ENCODE measurements at regions not wholly inside any gene's neighbourhood (a gene's known extent, or its start where the extent isn't known, plus 50 kb on each side); places are given as distances from the start of the nearest gene placed in this dataset.

DNA sequence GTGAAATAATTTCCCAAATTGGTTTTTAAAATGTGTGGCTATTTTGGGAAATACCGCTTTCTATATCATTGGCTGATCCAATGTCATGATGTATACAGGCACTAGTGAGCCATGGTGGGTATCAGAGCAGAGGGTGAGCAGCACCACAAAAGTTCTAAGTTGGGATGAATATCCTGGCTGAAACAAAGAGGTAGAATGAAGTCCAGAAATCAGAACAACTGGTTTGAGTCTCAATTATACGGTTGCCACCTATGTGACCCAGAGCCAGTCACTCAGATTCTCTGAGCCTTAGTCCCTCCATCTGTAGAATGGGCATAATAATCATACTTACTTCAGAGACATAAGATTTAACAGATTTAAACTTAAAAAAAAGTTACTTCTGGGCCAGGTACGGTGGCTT lies 172.3 kb downstream of the ZFP64 start:
- ATAC-seq: no peak
- ChIA-PET CTCF (no interaction called here), POLR2A (no interaction called here)
- in situ Hi-C loops (cut with HindIII; ENCODE audit: low pct_unique_long_range_greater_than_20kb, low sequenced_read_pairs): no loop called here
- DNase-seq (ENCODE audit: low read depth, low spot score): no peak
- H3K27me3 ChIP-seq (ENCODE audit: control insufficient read depth, insufficient read depth, low read length): no peaks in the 10 kb centered on the region
- H3K9me3 ChIP-seq (ENCODE audit: control insufficient read depth, insufficient read depth, low read depth, low read length): no peaks in the 10 kb centered on the region
- intact Hi-C loops (cut with micrococcal nuclease; ENCODE audit: unreplicated experiment): no loop called here
- no TSS peak for BruUV-seq (replicated peaks)
- H3K4me3 ChIP-seq (ENCODE audit: low read depth in 2 of 2, low read length in 2 of 2): no peak overlapping the region
- TF ChIP-seq SIN3A (IDR thresholded peaks at IDR 0.05; ENCODE audit: borderline replicate concordance, insufficient read depth, low read depth, low read length) (no peak), POLR2AphosphoS5 (IDR thresholded peaks at IDR 0.05; ENCODE audit: low read depth, low read length) (no peak), TCF7L2 (IDR thresholded peaks at IDR 0.05; ENCODE audit: low read depth, low read length) (no peak)
- TF ChIP-seq, protein P1, sequence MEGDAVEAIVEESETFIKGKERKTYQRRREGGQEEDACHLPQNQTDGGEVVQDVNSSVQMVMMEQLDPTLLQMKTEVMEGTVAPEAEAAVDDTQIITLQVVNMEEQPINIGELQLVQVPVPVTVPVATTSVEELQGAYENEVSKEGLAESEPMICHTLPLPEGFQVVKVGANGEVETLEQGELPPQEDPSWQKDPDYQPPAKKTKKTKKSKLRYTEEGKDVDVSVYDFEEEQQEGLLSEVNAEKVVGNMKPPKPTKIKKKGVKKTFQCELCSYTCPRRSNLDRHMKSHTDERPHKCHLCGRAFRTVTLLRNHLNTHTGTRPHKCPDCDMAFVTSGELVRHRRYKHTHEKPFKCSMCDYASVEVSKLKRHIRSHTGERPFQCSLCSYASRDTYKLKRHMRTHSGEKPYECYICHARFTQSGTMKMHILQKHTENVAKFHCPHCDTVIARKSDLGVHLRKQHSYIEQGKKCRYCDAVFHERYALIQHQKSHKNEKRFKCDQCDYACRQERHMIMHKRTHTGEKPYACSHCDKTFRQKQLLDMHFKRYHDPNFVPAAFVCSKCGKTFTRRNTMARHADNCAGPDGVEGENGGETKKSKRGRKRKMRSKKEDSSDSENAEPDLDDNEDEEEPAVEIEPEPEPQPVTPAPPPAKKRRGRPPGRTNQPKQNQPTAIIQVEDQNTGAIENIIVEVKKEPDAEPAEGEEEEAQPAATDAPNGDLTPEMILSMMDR (IDR thresholded peaks at IDR 0.05): no peak
- TF ChIP-seq, protein P2, sequence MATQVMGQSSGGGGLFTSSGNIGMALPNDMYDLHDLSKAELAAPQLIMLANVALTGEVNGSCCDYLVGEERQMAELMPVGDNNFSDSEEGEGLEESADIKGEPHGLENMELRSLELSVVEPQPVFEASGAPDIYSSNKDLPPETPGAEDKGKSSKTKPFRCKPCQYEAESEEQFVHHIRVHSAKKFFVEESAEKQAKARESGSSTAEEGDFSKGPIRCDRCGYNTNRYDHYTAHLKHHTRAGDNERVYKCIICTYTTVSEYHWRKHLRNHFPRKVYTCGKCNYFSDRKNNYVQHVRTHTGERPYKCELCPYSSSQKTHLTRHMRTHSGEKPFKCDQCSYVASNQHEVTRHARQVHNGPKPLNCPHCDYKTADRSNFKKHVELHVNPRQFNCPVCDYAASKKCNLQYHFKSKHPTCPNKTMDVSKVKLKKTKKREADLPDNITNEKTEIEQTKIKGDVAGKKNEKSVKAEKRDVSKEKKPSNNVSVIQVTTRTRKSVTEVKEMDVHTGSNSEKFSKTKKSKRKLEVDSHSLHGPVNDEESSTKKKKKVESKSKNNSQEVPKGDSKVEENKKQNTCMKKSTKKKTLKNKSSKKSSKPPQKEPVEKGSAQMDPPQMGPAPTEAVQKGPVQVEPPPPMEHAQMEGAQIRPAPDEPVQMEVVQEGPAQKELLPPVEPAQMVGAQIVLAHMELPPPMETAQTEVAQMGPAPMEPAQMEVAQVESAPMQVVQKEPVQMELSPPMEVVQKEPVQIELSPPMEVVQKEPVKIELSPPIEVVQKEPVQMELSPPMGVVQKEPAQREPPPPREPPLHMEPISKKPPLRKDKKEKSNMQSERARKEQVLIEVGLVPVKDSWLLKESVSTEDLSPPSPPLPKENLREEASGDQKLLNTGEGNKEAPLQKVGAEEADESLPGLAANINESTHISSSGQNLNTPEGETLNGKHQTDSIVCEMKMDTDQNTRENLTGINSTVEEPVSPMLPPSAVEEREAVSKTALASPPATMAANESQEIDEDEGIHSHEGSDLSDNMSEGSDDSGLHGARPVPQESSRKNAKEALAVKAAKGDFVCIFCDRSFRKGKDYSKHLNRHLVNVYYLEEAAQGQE (IDR thresholded peaks at IDR 0.05; ENCODE audit: insufficient read depth in 1 of 2, low read depth in 2 of 2, low read length in 1 of 2): no peak
- H3K36me3 ChIP-seq (ENCODE audit: control insufficient read depth, insufficient read depth, low read length): no peaks in the 10 kb centered on the region
- H3K27ac ChIP-seq (ENCODE audit: low read length): no peak overlapping the region
- H3K4me1 ChIP-seq (ENCODE audit: control insufficient read depth, insufficient read depth, low read length): no peaks in the 10 kb centered on the region

DNA sequence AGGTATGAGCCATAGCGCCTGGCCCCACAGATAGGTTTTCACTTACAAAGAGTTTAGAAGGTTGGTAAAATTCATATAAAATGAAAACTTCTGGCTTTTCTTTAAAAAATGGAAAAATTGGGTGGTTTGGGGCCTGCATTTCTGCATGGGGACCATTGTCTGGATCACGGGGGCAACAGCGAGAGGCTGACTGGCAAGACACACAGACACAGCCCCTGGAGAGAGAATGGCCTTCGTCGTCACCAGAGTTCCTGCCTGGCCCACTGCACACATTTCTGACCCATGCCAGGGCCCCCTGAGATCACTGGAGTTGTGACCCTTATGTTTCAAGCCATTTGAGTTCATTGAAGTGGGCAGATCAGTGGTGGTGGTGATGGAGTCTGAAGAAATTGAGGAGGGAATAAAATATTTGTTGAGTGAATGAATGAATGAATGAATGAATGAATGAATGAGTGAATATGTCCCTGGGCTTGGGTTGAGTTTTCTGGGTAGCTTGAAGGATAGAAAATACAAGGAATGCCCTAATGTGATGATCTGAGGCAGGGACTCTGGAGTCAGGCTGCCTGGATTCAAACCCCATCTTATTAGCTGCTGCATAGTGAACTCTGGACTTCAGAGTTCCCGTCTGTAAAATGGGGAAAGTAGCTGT lies 173.8 kb downstream of the ZFP64 start:
- ChIA-PET CTCF (no interaction called here), POLR2A (no interaction called here)
- Histone ChIP-seq H3K4me3 (ENCODE audit: low read depth in 2 of 2, low read length in 2 of 2) (no peak overlapping the region), H3K9me3 (ENCODE audit: control insufficient read depth, insufficient read depth, low read depth, low read length) (no peaks in the 10 kb centered on the region), H3K27me3 (ENCODE audit: control insufficient read depth, insufficient read depth, low read length) (no peaks in the 10 kb centered on the region), H3K36me3 (ENCODE audit: control insufficient read depth, insufficient read depth, low read length) (no peaks in the 10 kb centered on the region), H3K4me1 (ENCODE audit: control insufficient read depth, insufficient read depth, low read length) (no peaks in the 10 kb centered on the region), H3K27ac (ENCODE audit: low read length) (no peak overlapping the region)
- in situ Hi-C loops (cut with HindIII; ENCODE audit: low pct_unique_long_range_greater_than_20kb, low sequenced_read_pairs): no loop called here
- no peak for DNase-seq (ENCODE audit: low read depth, low spot score)
- intact Hi-C loops (cut with micrococcal nuclease; ENCODE audit: unreplicated experiment): no loop called here
- no TSS peak for BruUV-seq (replicated peaks)
- TF ChIP-seq POLR2AphosphoS5 (IDR thresholded peaks at IDR 0.05; ENCODE audit: low read depth, low read length) (no peak), TCF7L2 (IDR thresholded peaks at IDR 0.05; ENCODE audit: low read depth, low read length) (no peak), SIN3A (IDR thresholded peaks at IDR 0.05; ENCODE audit: borderline replicate concordance, insufficient read depth, low read depth, low read length) (no peak)
- TF ChIP-seq, protein P1 (IDR thresholded peaks at IDR 0.05): no peak
- TF ChIP-seq, protein P2 (IDR thresholded peaks at IDR 0.05; ENCODE audit: insufficient read depth in 1 of 2, low read depth in 2 of 2, low read length in 1 of 2): no peak
- no peak for ATAC-seq
